HG02588 (cell line): ENCODE measurements at regions not wholly inside any gene's neighbourhood (a gene's known extent, or its start where the extent isn't known, plus 50 kb on each side); places are given as distances from the start of the nearest gene placed in this dataset.
"Not testable (repeated sequence)": the region's sequence is repeated elsewhere in the genome, so short reads cannot be mapped to it uniquely, and the experiment has no call there.

ENCODE experiments used
- ATAC-seq: cut with Tn5 transposase; IDR thresholded peaks from one replicate; pipeline ENCODE4 v1.9.1; 2021; ENCODE audit warnings: mild to moderate bottlenecking, moderate library complexity; ENCODE audit not compliant: unreplicated experiment

- ATAC-seq = no peak
These were observed 515.3 kb downstream of the RMST start for GRCh38 chr12:97977870-97978405.

GRCh38 chr12:97982684-97983083, 520.1 kb downstream of the RMST start:
- no peak for ATAC-seq

GRCh38 chr12:97983796-97984195, 521.2 kb downstream of the RMST start:
- no peak for ATAC-seq

- no peak for ATAC-seq
These were observed 521.8 kb downstream of the RMST start for GRCh38 chr12:97984436-97984835.

- no peak for ATAC-seq
These were observed 522.5 kb downstream of the RMST start for GRCh38 chr12:97984974-97985580.

- ATAC-seq = no peak
These were observed 523.2 kb downstream of the RMST start for GRCh38 chr12:97985834-97986233.

- ATAC-seq = not testable (repeated sequence)
These were observed 526.0 kb downstream of the RMST start for GRCh38 chr12:97988588-97988987.

GRCh38 chr12:97989366-97989940, 525.9 kb upstream of the TMPO start:
- ATAC-seq = no peak

GRCh38 chr12:97994746-97995484, 520.5 kb upstream of the TMPO start:
- ATAC-seq = no peak

- ATAC-seq = no peak
These were observed 519.8 kb upstream of the TMPO start for GRCh38 chr12:97995559-97995958.

GRCh38 chr12:98001430-98001829, 514.0 kb upstream of the TMPO start:
- ATAC-seq = no peak

- ATAC-seq = peak; percentile 63
These were observed 512.4 kb upstream of the TMPO start for GRCh38 chr12:98002887-98003493.

- no peak for ATAC-seq
These were observed 507.4 kb upstream of the TMPO start for GRCh38 chr12:98007963-98008362.

GRCh38 chr12:98013560-98013959, 501.8 kb upstream of the TMPO start:
- no peak for ATAC-seq

- ATAC-seq = no peak
These were observed 496.6 kb upstream of the TMPO start for GRCh38 chr12:98018836-98019235.

- ATAC-seq = no peak
These were observed 495.0 kb upstream of the TMPO start for GRCh38 chr12:98020376-98020775.

- ATAC-seq = no peak
These were observed 492.4 kb upstream of the TMPO start for GRCh38 chr12:98022961-98023360.

GRCh38 chr12:98037401-98038140, 477.8 kb upstream of the TMPO start:
- ATAC-seq = no peak

- no peak for ATAC-seq
These were observed 472.7 kb upstream of the TMPO start for GRCh38 chr12:98042668-98043067.

- no peak for ATAC-seq
These were observed 470.0 kb upstream of the TMPO start for GRCh38 chr12:98045395-98045794.

- no peak for ATAC-seq
These were observed 467.1 kb upstream of the TMPO start for GRCh38 chr12:98048326-98048725.
